ENCODE measurements at regions not wholly inside any gene's neighbourhood (a gene's known extent, or its start where the extent isn't known, plus 50 kb on each side); places are given as distances from the start of the nearest gene placed in this dataset.

DNA sequence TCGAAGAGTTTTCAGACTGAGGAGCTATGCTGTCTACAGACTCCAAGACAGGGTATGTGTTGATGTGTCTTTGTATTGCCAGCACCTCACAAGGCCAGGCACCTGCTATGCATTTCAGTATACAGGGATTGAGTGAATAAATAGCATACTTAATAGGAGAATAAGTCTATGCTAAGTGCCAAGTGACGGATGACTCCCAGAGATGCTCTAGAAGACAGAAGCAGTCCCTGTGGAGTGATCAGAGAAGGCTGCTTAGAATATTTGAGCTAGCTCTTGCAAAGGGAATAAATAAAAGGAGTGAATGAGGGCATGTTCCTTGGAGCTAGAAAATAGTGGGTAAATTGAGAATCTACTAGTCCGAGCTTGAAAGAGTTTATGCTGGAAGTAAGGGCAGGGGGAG lies 346.4 kb downstream of the GATA3 start:
- TF ChIP-seq EP300 (IDR thresholded peaks at IDR 0.05) (no peak), CTCF (IDR thresholded peaks at IDR 0.05) (no peak)
